ENCODE measurements at regions not wholly inside any gene's neighbourhood (a gene's known extent, or its start where the extent isn't known, plus 50 kb on each side); places are given as distances from the start of the nearest gene placed in this dataset.
"Not testable (repeated sequence)": the region's sequence is repeated elsewhere in the genome, so short reads cannot be mapped to it uniquely, and the experiment has no call there.

- no peak for DNase-seq (ENCODE audit: low read depth in 1 of 2, low spot score in 1 of 2)
Observed at GRCh38 chr14:89743828-89744227, 210.7 kb downstream of the EFCAB11 start.

DNA sequence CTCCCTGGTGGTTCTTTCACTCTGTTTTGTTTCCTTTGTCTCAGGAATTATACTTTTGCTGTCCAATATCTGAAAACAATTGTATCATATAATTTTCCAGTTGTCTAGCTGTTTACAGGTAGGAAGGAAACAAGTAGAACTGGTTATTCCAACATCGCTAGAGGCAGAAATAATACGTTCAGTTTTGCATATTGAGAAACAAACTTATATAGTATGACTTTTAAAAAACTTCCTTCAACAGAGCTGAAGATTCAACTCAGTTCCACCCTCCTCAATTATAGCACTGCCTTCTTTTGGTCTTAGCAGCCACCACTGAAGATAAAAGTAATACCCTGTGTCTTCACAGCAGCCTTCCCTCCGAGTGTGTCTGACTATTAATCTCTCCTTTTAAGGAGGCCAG, 214.3 kb downstream of the EFCAB11 start:
- DNase-seq (ENCODE audit: low read depth in 1 of 2, low spot score in 1 of 2), result no peak

DNA sequence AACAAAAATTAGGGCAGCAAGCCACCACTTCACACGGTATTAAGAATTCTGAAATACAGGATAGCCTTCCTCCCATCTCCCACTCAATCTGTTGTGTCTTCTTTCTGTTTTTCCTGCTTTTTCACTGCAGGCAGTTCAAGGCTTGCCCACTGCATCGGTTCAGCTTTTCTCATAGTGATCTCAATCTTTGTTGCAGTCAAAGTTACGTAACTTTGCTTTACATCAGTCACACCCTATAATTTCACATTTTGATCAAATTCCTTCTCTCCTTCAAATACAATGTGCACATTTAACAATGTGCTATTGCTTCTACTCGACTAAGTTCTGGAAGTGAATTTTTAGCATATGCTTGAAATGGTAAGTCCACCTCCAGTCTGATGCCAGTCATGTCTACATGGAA, 217.6 kb downstream of the EFCAB11 start:
- no peak for DNase-seq (ENCODE audit: low read depth in 1 of 2, low spot score in 1 of 2)

- no peak for DNase-seq (ENCODE audit: low read depth in 1 of 2, low spot score in 1 of 2)
Observed at GRCh38 chr14:89731396-89731933, 223.1 kb downstream of the EFCAB11 start.

GRCh38 chr14:89730687-89731086, 223.8 kb downstream of the EFCAB11 start:
- no peak for DNase-seq (ENCODE audit: low read depth in 1 of 2, low spot score in 1 of 2)

DNA sequence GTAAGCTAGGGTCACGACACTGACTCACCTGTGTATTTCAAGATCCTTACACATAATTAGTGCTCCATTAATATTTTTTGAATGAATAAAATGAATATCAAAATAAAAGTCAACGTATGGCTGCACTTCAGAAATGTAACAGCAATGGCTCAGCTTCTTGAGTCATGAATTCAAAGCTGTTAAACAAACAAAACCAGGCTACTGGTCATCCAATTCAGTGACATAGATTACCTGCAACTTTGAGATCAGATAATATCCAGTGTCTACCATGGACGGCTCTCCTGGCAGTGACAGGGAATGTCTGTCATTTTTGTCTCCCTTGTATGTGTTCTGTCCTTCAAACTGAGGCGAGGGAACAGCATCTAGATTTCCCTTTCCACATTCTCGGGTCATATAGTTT, 225.6 kb downstream of the EFCAB11 start:
- no peak for DNase-seq (ENCODE audit: low read depth in 1 of 2, low spot score in 1 of 2)

GRCh38 chr14:89726226-89726625, 228.3 kb downstream of the EFCAB11 start:
- not testable (repeated sequence) for DNase-seq (ENCODE audit: low read depth in 1 of 2, low spot score in 1 of 2)

DNA sequence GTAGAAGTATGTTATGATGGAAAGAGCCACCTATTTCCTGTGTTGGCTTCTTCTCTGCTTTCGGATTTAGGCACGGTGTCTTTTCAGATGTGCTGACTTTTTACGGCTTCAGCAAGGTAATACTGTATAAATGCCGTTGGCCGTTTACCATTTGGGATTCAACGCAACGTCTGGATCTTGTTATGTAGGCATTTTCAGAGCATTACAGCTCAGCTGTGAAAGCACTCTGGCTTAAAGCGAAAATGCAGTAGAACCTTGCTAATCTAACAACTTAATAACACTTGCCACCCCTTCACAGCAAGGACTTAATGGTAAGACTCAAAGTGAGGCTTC, 229.9 kb downstream of the EFCAB11 start:
- no peak for DNase-seq (ENCODE audit: low read depth in 1 of 2, low spot score in 1 of 2)

GRCh38 chr14:89723930-89724627, 230.5 kb downstream of the EFCAB11 start:
- no peak for DNase-seq (ENCODE audit: low read depth in 1 of 2, low spot score in 1 of 2)

GRCh38 chr14:89721956-89722355, 232.6 kb downstream of the EFCAB11 start:
- DNase-seq (ENCODE audit: low read depth in 1 of 2, low spot score in 1 of 2), result no peak

- DNase-seq (ENCODE audit: low read depth in 1 of 2, low spot score in 1 of 2), result no peak
Observed at GRCh38 chr14:89720741-89721729, 233.5 kb downstream of the EFCAB11 start.

- no peak for DNase-seq (ENCODE audit: low read depth in 1 of 2, low spot score in 1 of 2)
Observed at GRCh38 chr14:89720076-89720687, 234.3 kb downstream of the EFCAB11 start.

- no peak for DNase-seq (ENCODE audit: low read depth in 1 of 2, low spot score in 1 of 2)
Observed at GRCh38 chr14:89719366-89720075, 235.0 kb downstream of the EFCAB11 start.

DNA sequence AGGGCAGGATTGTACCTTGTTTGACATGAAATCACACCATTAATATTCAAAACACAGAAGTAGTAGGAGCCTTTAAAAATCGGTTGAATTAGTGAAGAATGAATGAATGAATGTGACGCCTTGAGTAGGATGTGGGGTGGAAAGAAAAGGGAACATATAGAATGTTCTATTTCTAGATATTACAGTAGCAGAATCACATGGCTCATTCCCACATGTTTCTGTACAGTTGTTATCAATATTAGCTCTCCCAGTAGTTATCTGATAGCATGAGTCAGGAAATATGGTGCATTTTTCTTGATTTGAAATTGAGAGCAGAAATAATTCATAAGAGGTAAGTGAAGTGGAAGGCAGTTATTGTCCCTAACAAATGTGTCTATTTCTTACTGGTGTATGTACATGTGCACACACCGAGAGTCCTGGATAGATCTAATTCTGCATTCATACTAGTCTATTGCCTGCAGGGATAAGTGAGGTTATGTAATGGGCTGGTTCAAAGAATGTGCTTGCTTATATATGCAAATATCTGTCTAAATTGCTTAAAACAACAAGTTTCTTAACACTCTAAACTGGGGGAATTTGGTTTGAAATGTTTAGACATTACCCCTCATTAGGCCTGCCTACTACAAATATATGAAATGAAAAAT, 245.4 kb downstream of the EFCAB11 start:
- DNase-seq (ENCODE audit: low read depth in 1 of 2, low spot score in 1 of 2), result no peak

- DNase-seq (ENCODE audit: low read depth in 1 of 2, low spot score in 1 of 2), result no peak
Observed at GRCh38 chr14:89707086-89707485, 247.4 kb downstream of the EFCAB11 start.

DNA sequence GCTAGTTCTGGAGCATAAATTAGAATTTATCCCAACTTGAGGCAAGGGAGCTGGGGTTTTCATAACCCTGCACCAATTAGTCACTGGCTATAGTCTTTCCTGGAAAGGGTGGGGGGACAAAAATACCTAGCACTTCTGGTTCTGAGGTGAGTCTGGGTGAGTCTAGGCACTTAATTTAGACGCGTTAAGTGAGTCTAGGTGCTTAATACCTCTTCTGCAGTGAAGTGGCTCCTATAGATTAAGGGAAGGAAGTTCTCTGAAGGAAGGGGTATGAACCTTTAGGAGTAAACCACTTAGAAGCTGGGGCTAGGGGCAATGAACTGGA, 251.7 kb downstream of the EFCAB11 start:
- no peak for DNase-seq (ENCODE audit: low read depth in 1 of 2, low spot score in 1 of 2)

DNA sequence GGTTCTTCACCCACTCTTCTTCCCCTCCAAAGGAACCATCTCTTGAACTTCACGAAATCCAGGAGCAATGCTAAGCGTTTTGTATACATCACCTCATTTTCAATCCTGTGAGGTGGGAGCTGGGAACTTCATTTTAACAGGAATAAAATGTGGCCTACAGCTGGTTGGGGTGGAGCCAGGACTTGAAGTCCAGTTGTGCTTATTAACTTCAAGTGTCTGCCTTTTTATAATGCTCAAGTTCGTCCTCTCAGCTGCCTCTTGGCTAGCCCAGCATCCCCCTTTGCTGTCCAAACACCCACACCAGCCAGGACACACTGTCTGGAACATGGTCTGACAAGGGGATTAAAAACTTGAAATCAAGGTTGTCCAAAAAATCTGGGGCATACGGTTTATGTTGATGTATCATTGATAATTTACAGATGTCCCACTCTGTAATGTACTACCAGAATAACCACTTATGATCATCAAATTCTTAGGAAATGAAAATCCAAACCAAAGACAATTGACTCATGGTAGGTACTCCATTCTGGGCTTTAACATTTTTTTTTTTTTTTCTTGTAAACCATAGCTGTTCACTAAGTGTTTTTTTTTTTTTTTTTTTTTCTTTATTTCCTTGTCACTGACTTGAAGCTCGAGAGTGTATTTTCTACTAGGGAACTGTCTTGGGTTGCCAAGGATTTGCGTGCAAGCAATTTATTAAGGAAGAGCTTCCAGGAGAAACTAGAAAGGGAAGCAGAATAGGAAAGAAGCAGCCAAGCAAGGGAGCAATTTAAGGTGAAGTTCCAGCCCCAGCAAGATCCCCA, 252.3 kb downstream of the EFCAB11 start:
- no peak for DNase-seq (ENCODE audit: low read depth in 1 of 2, low spot score in 1 of 2)

- peak; percentile 70 to 75 for DNase-seq (ENCODE audit: low read depth in 1 of 2, low spot score in 1 of 2)
Observed at GRCh38 chr14:89701211-89702043, 253.1 kb downstream of the EFCAB11 start.

DNA sequence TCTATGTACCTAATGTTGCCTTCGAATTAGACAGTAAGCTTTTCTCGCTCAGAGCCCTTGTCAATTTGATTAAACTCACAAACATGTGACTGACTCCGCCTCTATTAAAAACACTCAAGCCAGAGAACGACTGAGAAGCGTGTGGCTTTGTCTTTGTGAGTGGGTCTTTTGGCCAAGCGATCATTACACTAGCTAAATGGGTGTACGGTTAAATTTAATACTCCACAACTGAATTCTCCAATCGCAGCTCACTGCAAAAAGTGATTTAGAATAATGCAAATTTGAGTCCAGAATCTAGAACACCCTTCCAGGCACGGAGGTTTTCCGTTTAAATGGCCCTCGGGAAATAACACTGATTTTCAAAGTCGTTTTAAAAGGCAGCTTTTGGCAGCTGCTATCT, 253.7 kb downstream of the EFCAB11 start:
- no peak for DNase-seq (ENCODE audit: low read depth in 1 of 2, low spot score in 1 of 2)

Data from activated CD4-positive, alpha-beta T cell treated with anti-CD3 and anti-CD28 coated beads, Interleukin-2, amount 50 U/mL, for 24 hours (primary cell).